CD4-positive, alpha-beta T cell treated with Interleukin-21 for 1 hour (primary cell): ENCODE measurements at regions not wholly inside any gene's neighbourhood (a gene's known extent, or its start where the extent isn't known, plus 50 kb on each side); places are given as distances from the start of the nearest gene placed in this dataset.
"Not testable (repeated sequence)": the region's sequence is repeated elsewhere in the genome, so short reads cannot be mapped to it uniquely, and the experiment has no call there.

Experiments used
- DNase-seq: peaks from one replicate; pipeline ENCODE4 v3.0.0-alpha.2; 2020

DNA sequence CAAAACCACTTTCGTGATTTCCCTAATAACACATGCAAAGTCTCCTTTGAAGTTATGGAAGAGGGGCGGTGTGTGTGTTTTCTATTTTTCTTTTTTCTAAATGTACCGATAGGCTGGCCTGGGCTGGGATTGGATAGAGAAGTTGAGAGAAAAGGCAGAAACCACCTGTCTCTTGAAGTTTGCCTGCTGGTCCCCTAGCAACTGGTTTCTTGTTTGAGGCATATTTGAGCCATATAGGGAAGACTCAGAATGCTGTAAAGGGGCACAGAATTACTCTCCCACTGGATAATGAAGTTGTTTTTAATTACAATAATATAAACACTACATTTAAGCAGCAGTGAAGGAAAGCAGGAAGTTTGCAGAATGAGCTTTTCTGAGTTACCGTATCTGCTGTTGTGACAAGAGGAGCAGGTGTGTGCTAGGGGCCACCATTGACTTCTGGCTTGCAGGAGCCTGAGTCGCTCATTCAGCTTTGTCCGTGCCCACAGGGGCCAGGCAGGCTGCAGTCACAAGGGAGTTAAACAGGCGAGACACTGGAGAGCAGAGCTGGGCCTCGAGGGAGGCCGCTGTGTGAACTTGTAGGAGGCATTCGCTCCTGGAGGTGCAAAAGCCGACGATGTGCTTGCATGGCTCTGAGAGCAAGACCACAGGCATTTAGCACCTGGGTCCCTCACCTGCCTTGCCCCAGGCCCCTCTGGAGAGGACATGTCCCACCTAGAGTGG is 173.8 kb upstream of the RGS6 start:
- no peak for DNase-seq

DNA sequence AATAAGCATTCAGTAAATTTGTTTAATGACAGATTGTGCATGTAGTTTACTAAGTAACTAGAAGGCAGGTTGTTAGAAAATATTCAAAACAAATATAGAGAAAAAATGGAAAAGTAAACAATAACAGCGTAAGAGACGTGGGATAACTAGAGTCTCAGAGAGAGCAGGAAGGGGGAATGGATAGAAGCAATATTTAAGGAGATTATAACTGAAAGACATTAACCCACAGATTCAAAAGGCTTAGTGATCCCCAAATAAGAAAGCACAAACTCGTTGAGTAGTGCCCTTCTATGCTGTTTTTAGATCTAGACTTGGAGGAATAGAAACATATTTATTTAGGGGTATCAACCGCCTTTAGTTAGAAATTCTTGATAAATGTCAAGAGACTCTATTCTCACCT is 169.7 kb upstream of the RGS6 start:
- no peak for DNase-seq

DNA sequence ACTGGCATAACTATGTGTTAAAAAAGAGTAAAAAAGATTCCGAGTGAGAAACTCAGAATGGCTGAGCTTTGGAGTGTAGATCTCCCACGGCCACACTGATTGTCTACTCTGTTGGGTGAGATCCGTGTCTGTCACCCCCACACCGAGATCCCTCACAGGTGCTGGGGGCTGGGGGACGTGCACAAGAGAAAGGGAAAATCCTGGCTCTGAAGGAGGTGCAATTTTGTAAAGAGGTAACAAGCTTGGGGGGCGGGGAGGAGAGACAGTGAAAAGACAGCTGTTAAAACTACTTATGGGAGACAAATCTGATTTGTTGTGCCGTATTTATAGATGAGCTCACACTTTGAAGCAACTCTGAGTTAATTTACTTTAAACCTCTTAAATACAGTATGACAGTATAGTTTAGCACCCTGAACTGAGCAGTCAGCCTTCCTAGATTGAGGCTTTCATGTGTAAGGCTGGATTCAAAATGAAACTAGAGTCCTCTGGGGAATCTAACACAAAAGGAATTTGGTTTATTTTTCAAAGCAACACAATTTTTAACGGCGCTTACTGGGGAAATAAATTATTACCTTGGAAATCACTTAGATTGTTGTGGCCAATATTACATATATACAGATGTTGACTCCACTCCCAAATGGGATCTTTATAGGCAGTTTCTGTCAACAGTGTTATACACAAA is 167.4 kb upstream of the RGS6 start:
- no peak for DNase-seq

DNA sequence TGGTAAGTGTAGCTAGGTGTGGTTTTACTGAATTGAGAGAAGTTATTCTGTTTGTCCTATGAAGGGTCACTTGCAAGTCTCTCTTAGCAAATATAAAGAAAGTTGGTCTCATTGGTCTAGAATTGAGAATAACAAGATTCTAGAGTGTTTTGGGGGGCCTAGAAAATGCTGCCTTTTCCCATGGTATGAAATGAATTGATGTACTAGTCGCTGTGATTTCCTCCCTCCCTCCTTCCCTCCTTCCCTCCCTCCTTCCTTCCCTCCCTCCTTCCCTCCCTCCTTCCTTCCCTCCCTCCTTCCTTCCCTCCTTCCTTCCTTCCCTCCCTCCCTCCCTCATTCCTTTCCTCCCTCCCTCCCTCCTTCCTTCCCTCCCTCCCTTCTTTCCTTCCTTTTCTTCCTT is 166.7 kb upstream of the RGS6 start:
- no peak for DNase-seq

DNA sequence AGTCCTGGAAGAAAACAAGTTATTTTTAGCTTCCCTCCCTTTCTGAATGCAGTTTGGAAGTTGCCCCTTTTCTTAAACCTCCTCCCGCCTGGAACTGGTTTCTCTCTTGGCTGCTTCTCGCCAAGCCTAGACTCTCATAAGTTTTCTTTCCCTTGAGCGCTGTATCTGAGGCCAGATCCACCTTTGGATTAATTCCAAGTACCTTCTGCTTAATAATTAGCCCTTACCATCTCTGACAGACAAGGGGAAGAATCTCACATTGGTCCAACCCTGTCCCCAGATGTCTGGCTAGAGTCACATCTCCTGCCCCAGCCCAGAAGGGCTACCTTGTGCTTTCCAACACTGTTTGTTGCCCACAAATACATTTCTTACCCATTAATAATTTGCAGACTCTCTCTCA is 161.8 kb upstream of the RGS6 start:
- DNase-seq, result no peak

DNA sequence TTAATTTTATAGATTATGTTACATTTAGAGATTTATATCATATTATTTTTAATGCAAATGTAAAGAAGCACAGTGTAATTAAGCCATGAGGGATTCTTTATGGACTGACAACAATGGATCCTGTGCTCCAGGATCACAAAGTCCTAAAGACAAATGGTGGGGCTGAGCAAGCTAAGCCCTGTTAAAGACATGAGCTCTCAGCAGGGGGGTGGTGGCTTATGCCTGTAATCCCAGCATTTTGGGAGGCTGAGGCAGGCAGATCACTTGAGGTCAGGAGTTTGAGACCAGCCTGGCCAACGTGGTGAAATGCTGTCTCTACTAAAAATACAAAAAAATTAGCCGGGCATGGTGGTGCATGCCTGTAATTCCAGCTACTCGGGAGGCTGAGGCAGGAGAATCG is 160.8 kb upstream of the RGS6 start:
- DNase-seq, result not testable (repeated sequence)

DNA sequence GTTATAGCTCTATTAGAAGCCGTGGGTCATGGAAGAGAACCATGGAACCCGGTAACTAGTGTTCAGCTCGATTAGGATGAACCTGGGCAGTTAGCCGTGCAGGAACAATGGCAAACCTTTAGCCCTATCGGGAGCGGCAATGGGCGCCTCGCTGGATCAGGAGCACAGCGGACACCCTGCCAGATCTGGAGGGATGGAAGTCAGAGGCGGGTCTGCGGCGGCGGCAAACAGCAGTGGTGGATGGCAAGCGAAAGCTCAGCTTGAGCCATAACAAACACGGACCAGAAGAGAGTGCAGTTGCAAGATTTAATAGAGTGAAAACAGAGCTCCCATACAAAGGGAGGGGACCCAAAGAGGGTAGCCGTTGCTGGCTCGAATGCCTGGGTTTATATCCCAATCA is 160.2 kb upstream of the RGS6 start:
- not testable (repeated sequence) for DNase-seq

DNA sequence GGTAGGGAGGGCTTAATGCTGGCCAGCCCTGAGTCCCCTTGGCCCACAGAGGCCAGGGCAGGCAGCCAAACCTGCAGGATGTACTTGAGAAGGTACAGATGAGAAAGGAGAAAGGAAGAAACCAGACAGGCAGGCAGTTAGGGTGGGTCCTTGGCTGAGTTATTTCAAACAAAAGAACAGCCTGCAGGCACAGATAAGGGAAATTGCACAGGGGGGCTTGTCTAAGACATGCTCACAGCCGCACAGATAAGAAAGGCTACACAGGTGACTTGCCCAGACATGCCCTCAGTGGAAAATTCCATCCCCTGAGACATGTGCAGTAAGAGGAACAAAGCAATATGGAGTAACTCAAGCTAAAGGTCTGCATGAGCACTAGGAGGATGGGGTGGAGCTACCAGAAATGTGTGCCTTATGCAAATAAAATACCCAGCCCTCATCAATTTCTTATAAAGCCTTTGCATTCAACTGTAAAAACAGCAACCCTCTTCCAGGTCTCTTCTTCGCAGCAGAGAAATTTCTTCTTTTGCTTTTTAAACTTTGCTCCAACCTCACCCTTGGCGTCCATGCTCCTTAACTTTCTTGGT is 158.2 kb upstream of the RGS6 start:
- no peak for DNase-seq

DNA sequence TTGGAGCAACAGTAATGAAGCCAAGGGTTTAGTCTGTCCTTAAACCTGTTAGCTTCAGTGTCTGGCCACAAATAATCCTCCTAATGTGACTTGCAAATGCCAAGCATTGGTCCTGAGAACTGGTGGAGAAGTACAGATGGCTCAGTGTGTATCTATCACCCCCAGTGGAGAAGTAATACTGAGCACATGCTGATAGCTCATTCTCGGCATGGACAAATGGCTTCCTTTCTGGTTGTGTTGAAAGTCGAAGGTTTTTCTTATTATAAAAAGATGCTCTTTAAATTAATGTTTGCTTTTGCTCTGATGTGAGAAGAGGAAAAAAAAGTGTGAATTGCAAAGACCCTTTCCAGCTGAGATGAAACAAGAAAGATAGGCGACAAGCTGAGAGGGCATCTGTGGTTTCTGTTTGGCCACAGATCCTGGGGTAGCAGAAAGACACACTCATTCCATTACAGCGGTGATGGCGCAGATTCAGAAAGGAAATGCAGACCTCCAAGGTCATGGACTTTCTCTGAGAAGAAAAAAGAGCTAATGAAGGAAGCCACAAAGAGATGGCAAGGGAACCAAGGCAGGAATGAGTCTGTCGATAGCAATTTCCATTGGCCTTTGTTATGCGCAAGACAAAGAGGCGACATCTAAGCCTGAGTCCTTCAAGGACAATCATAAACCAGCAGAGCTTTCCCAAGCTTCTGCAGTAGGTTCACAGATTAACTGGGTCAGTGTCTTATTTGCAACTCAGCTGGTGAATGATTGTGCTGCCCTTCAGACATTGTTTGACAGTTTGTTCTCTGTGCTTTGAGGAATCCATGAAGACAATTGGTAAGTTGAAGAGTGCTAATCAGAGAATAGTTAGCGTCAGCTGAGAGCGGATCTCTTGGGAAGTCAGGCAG is 155.5 kb upstream of the RGS6 start:
- DNase-seq, result no peak

DNA sequence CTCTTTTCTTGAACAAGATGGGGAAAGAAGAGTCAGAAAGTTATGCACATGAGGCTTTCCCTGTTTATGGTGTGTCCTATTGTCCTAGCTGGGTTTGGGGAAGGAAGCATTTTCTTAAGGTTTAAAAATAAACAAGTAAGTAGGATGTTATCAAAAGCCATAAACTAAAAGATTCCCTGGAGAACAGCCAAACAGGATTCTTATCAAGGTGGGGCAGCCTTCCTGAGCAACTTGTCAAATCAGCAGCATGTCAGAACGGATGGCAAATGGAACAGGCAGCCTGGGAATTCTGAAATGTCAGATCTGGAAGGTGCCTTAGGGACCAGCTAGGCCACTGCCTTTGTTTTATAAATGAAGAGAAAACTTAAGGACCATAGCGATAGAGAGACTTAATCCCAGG is 152.2 kb upstream of the RGS6 start:
- no peak for DNase-seq

DNA sequence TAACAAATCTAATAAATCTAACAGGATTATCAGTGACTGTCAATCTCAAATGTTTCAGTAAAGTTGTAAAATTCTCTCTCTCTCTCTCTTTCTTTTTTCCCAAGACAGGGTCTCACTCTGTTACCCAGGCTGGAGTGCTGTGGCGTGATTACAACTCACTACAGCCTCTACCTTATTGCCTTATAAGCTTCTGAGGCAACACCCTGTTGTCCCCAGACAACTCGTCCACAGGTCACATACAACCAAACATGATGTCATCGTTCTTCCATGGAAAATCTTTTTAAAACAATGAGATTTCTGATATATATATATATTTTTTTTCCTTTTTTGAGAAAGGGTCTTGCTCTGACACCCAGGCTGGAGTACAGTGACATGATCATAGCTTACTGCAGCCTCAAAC is 151.4 kb upstream of the RGS6 start:
- DNase-seq, result no peak

DNA sequence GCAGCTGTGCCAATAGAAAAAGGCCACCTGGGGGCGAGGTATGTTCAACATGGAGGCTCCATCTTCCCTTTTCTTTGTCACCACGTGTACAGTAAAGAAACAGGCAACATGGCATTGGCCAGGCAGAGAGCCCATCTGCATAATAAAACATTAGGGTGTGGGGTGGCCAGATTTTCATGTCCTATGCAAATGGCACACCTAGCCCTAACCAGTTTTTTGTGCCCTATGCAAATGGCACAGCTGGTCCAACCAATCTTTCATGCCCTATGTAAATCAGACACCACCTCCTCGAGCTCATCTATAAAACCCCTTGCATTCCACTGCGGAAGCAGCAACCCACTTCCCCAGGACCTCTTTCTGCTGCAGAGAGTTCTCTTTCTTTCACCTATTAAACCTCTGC is 149.1 kb upstream of the RGS6 start:
- DNase-seq, result no peak

DNA sequence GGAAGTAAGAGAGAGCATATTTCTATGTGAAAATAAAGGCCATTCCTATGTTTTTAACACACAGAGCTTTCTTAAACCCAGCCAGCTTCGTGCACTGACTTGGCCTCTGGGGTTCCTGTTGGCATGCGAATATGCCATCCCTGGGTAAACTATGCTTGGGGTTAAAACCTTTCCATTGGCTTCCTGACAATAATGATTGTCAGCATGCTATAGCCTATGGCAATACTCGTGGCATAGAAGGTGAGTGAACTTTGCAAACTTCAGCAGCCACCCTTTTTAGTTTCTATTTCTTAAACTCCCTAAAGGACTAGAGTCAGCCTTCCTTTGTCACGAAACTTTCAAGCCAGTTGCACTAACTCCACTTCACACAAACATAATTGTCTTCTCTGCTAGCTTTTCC is 148.4 kb upstream of the RGS6 start:
- no peak for DNase-seq

DNA sequence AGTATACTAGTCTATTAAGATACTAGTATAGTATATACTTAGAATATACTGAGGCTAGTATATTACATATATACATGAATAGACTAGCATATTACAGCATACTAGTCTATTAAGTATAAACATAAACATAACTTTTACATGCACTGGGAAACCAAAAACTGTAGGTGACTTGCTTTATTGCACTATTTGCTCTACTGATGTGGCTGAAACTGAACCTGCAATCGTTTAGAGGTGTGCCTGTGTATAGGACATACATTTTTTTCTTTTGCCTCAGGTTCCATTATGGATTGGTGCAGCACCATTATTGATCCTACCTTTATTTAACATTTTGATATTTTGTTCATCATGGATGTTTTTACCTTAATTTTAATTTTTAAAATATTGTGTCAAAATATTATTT is 143.2 kb upstream of the RGS6 start:
- DNase-seq, result no peak

DNA sequence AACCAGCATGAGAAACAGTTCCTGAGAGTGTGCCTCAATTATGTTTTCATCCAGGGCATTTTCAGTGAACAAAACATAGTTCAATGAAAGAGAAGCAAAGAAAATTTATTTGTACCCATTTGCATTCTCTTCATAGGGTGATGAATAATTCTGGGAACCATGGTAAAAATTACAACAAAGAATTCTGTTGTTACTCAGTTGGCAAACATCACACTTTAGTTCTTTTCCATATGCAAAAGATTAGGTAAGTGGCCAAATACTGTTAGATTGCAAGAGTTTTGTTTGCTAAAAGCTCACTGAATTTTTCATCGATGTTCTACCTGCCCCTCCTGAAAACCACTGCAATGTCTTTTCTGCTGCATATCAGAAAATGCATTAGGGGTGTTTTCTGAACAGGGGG is 132.4 kb upstream of the RGS6 start:
- DNase-seq, result no peak

DNA sequence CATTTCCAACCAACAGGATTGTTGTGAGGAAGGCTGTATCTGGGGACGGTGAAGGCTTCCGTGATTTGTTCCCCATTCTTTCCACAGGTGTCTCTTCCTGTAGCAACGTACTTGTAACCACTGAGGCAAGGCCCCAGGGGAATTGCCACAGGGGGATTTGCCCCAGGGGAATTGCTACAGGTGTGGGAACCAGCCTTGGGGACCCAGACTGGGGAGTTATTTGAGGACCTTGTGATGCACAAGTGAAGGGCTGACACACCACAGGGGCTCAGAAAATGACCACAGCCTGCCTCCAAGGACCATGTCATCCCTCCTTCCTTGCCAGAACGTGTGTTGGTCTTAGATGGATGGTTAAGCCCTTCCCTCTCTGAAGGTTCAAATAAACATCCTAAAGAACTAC is 131.4 kb upstream of the RGS6 start:
- no peak for DNase-seq

DNA sequence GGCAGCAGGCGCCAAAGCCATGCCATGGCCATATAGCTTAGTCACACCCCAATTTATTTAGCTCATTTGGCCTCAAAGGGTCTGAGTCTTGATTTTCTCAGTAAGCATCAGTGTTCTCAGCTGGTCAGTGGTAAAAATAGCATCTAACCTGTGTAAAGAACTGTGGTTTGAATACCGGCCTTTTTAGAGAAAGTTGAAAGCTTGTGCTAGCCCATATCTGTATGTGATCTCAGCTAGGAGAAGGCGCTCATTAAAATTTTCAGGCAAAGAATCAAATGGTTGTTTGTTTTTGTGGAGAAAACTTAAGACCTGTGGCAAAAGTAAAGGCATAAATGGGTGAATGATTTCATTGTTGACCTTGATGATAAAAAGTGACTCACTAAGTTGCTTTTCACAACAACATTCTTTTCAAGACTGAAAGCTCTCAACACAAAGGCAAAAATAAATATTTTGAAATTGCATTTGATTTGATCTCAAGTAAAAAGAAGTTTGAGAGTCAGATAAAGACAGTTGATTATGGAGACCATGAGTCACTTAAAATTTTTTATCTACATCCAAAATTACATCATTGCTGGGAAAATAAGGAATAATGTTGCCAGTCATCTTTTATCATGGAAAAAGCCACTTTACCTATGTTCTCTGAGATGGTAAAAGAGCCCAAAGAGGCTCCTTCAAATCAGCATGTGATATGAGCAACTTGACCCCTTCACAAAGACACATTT is 128.5 kb upstream of the RGS6 start:
- no peak for DNase-seq

DNA sequence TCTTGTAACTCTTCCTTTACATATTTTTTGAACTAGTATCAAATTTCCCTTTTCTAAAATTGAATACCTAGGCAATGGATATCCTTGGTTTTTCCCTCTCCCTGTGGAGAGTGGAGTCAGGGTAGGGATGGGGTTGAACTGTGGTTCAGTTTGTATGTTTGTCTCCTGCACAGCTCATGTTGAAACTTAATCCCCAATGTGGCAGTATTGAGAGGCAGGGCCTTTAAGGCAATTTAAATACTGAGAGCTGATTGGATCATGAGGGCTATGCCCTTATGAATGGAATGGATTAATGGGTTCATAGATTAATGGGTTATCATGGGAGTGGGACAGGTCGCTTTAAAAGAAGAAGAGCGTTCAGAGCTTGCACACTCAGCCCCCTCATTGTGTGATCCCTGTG is 127.2 kb upstream of the RGS6 start:
- DNase-seq, result no peak

DNA sequence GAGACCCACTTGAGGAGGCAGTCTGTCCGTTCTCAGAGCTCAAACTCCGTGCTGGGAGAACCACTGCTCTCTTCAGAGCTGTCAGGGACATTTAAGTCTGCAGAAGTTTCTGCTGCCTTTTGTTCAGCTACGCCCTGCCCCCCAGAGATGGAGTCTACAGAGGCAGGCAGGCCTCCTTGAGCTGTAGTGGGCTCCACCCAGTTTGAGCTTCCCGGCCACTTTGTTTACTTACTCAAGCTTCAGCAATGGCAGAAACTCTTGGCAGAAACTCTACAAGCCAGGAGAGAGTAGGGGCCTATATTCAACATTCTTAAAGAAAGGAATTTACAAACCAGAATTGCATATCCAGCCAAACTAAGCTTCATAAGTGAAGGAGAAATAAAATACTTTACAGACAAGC is 125.2 kb upstream of the RGS6 start:
- DNase-seq, result not testable (repeated sequence)

DNA sequence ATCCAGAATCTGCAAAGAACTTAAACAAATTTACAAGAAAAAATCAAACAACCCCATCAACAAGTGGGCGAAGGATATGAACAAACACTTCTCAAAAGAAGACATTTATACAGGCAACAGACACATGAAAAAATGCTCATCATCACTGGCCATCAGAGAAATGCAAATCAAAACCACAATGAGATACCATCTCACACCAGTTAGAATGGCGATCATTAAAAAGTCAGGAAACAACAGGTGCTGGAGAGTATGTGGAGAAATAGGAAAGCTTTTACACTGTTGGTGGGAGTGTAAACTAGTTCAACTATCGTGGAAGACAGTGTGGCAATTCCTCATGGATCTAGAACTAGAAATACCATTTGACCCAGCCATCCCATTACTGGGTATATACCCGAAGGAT is 121.4 kb upstream of the RGS6 start:
- DNase-seq, result not testable (repeated sequence)

DNA sequence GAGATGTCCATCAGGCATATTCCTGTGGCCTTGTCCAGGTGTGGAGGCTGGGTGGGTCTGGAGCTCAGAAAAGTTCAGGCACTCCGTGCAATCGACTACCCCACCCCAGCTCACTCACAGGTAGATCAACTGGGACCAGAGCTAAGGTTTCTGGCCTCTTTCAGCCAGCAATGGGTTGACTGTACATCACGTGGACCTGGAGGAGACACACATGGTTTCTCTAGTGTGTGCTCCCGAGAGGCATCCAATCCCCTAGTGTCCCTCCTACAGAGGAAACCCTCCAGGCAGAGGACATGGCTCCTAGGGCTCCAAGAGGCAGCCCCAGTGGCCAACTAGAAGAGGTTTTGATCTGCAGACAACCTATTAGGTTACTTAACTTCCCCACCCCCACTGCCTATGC is 119.5 kb upstream of the RGS6 start:
- no peak for DNase-seq

DNA sequence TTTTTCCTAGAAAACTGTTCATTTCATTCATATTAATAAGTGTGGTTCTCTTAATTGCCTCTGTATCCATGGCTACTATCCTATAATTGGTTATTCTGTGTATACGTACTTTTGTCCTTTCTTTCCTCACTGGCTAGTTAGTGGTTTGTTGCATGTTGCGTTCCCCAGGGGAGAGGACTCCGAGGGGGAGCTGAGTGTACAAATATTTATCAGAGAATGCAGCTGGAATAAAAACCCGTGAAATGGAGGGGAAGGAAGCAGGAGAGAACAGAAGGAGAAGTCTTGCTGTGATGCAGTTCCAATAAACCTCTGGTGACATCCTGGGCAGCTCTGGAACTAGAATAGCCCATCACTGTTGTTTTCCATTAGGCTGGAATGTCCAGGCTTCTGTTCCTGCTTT is 117.1 kb upstream of the RGS6 start:
- DNase-seq, result no peak

DNA sequence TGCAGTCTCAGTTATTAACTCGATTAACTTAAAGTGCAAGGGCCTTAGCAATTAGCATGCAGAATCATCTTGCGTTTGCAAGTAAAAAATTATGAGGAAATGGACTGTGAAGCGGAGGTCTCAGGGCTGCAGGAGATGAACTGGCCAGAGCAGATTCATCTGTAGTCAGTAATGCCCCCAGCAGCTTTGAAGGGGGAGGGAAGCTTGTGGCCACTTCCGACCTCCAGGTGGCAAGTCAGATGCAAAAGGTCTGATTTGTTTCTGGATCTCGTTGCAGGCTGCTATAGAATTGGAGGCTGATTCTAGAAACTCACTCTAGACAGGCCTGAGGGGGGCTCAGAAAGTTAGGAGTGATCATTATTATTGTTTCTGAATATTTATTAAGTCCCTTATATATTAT is 107.4 kb upstream of the RGS6 start:
- no peak for DNase-seq
